Peyer's patch (tissue), 4 donors: ENCODE measurements at regions not wholly inside any gene's neighbourhood (a gene's known extent, or its start where the extent isn't known, plus 50 kb on each side); places are given as distances from the start of the nearest gene placed in this dataset.
"Not testable (repeated sequence)": the region's sequence is repeated elsewhere in the genome, so short reads cannot be mapped to it uniquely, and the experiment has no call there.

Experiments used
- DNase-seq, 3 donors: peaks; one replicate each; pipeline ENCODE4 v3.0.0-alpha.2; 2017 to 2019
- H3K27ac ChIP-seq, 4 donors: fragments of 200-600 bp; sonication (generic); one replicate each; pipeline ENCODE4 v1.5.1; 2016 to 2019
- H3K27me3 ChIP-seq, 2 donors: fragments of 200-600 bp; sonication (generic); one replicate each; pipeline ENCODE4 v1.5.1; 2019
- H3K36me3 ChIP-seq, 3 donors: fragments of 200-600 bp; sonication (generic); one replicate each; pipeline ENCODE4 v1.5.1; 2016 to 2019
- H3K4me1 ChIP-seq, 4 donors: fragments of 200-600 bp; sonication (generic); one replicate each; pipeline ENCODE4 v1.5.1; 2016 to 2019
- H3K4me3 ChIP-seq, 4 donors: fragments of 200-600 bp; sonication (generic); 1 replicate in 3 of 4; 2 replicates in 1 of 4; pipeline ENCODE4 v1.5.1; 2016 to 2019; ENCODE audit warnings: mild to moderate bottlenecking in 1 of 4
- H3K9me3 ChIP-seq, 4 donors: fragments of 200-600 bp; sonication (generic); one replicate each; pipeline ENCODE4 v1.5.1; 2016 to 2019; ENCODE audit warnings: mild to moderate bottlenecking in 1 of 4
- POLR2A ChIP-seq, 2 donors: fragments of 450-650 bp; IDR thresholded peaks; one replicate each; pipeline ENCODE4 v1.5.1; 2017; ENCODE audit warnings: antibody characterized with exemption in 2 of 2, mild to moderate bottlenecking in 2 of 2, moderate library complexity in 2 of 2
- TF ChIP-seq, protein P1 (sequence below), 6 experiments: fragments of 450-650 bp in 4 of 6; fragments of 200-600 bp in 2 of 6; sonication (generic) in 1 of 6; IDR thresholded peaks; one replicate each; pipeline ENCODE4 v1.5.1; 2017 to 2019; ENCODE audit warnings: antibody characterized with exemption in 6 of 6, mild to moderate bottlenecking in 3 of 6, moderate library complexity in 1 of 6

DNA sequence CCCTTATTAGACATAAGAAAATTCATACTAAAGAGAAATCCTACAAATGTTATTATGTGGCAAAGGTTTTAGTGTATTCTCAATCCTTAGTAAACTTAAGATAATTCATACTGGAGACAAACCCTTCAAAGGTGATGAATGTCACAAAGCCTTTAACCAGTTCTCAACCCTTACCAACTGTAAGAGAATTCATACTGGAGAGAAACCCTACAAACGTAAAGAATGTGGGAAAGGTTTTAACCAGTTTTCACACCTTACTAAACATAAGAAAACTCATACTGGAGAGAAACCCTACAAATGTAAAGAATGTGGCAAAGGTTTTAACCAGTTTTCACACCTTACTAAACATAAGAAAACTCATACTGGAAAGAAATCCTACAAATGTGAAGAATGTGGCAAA is 93.2 kb downstream of the ZNF680 start:
- no peak for DNase-seq
- no peaks in the 10 kb centered on the region for H3K36me3 ChIP-seq
- no peaks in the 10 kb centered on the region for H3K4me1 ChIP-seq
- TF ChIP-seq, protein P1, sequence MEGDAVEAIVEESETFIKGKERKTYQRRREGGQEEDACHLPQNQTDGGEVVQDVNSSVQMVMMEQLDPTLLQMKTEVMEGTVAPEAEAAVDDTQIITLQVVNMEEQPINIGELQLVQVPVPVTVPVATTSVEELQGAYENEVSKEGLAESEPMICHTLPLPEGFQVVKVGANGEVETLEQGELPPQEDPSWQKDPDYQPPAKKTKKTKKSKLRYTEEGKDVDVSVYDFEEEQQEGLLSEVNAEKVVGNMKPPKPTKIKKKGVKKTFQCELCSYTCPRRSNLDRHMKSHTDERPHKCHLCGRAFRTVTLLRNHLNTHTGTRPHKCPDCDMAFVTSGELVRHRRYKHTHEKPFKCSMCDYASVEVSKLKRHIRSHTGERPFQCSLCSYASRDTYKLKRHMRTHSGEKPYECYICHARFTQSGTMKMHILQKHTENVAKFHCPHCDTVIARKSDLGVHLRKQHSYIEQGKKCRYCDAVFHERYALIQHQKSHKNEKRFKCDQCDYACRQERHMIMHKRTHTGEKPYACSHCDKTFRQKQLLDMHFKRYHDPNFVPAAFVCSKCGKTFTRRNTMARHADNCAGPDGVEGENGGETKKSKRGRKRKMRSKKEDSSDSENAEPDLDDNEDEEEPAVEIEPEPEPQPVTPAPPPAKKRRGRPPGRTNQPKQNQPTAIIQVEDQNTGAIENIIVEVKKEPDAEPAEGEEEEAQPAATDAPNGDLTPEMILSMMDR (IDR thresholded peaks at IDR 0.05) = no peak
- no peaks in the 10 kb centered on the region for H3K27me3 ChIP-seq
- no peak overlapping the region for H3K27ac ChIP-seq
- peaks cover 0 to 4% (median 0%) of the 10 kb centered on the region in 4 donors for H3K9me3 ChIP-seq
- no peak overlapping the region for H3K4me3 ChIP-seq

DNA sequence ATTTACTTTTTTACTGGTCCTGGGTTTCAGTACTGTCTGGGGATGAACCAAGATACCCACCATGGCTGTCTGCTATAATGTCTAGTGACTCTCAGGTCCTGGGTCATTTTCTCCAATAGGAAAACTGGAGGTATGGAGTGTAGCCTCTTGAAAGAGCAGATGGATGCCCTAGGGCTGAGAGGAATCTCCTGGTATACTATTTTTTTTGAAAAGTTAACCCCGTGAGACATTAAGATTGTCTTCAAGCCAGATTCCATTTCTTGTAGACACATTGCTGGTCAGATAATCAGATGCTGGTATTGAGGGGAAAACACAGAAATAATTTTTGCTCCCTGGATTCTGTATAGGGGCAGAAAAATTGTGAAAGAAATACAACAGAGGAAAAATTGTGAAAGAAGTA is 97.3 kb downstream of the ZNF680 start:
- no peak for DNase-seq
- TF ChIP-seq POLR2A (IDR thresholded peaks at IDR 0.05) = no peak
- TF ChIP-seq, protein P1 (IDR thresholded peaks at IDR 0.05) = no peak
- no peak overlapping the region for H3K4me3 ChIP-seq
- no peaks in the 10 kb centered on the region for H3K27me3 ChIP-seq
- H3K36me3 ChIP-seq = no peaks in the 10 kb centered on the region
- H3K9me3 ChIP-seq = peaks cover 0 to 1% (median 0%) of the 10 kb centered on the region in 4 donors
- H3K4me1 ChIP-seq = no peaks in the 10 kb centered on the region
- H3K27ac ChIP-seq = no peak overlapping the region

DNA sequence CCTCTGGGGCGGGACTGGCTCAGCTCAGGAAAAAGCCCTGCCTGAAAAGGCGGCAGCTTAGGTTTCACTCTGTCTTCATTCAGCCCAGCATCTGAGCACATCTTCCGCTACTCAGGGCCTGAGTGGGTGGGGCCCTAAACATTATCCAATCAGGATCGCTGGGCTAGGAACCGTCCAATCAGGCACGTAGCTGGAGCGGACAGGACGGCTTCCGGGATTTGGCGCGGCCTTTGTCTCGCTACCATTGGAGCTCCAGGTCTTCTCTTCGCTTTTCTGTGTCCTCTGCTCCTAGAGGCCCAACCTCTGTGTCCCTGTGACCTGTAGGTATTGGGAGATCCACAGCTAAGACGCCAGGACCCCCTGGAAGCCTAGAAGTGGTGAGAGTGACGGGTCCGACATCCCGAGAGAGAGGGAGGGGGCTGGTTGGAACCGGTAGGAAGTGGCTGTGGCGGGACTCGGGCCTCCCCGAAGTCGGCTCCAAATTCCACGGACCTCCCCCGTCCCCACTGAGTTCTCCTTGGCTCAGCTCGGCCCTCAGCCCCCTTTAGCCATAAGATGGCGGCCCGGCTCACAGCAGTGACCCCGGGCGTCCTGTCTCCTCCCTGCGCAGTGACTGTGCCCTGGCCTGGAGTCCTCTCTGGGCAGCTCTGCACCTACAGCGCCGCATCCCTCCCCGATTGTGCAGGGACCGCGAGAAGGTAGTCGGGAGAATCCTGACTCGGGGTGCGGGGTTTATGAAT is 99.1 kb downstream of the ZNF680 start:
- H3K36me3 ChIP-seq = no peaks in the 10 kb centered on the region
- H3K9me3 ChIP-seq = no peaks in the 10 kb centered on the region
- no peaks in the 10 kb centered on the region for H3K4me1 ChIP-seq
- peak in 2 of 3 donors; percentile 23 to 50 for DNase-seq
- no peak overlapping the region for H3K27ac ChIP-seq
- no peaks in the 10 kb centered on the region for H3K27me3 ChIP-seq
- TF ChIP-seq POLR2A (IDR thresholded peaks at IDR 0.05) = no peak
- TF ChIP-seq, protein P1 (IDR thresholded peaks at IDR 0.05) = no peak
- peak overlapping the region in 3 of 4 donors; percentile 17 to 38 (median 26) for H3K4me3 ChIP-seq

DNA sequence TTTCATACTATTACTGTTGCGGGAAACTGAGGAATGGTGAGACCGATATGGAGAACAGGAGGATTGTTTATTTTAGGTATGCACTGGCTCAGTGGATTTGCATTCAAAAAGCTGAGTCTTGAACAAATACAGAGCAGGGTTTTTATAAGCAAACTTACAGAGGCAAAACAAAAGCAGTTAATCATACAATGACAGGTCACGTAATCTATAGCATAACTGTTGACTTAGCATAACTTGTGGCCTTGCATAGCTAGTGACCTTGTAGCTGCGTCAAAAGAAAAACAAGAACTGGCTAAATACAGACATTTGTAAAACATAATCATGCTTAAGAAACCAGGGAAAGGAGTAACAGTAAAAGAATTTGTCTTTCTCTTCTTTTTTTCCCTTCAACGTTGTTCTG is 103.0 kb downstream of the ZNF680 start:
- H3K4me3 ChIP-seq, H3K4me1 ChIP-seq, H3K36me3 ChIP-seq, H3K9me3 ChIP-seq, H3K27ac ChIP-seq, H3K27me3 ChIP-seq, DNase-seq: not testable (repeated sequence)

DNA sequence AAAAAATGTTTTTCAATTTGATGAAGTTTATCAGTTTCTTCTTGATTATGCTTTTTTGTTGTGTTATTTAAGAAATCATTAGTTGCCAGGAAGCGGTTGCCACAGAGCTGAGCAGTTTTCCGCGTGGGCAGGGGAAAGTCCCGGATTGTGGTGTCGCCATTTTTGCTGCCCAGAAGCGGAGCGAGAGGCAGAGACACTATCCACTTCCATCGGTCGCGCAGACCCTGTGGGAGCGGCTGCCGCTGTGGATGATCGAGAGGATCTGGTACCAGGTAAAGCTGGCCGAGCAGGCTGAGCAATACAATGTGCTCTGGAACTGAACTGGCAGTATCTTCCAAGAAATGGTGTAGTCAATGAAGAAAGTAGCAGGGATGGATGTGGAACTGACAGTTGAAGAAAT is 119.8 kb downstream of the ZNF736 start:
- Histone ChIP-seq H3K4me3 (no peak overlapping the region), H3K27me3 (no peaks in the 10 kb centered on the region), H3K9me3 (peaks cover 0 to 9% (median 4%) of the 10 kb centered on the region in 4 donors), H3K4me1 (no peaks in the 10 kb centered on the region), H3K27ac (no peak overlapping the region), H3K36me3 (no peaks in the 10 kb centered on the region)
- TF ChIP-seq, protein P1 (IDR thresholded peaks at IDR 0.05) = no peak
- no peak for TF ChIP-seq POLR2A (IDR thresholded peaks at IDR 0.05)
- no peak for DNase-seq

DNA sequence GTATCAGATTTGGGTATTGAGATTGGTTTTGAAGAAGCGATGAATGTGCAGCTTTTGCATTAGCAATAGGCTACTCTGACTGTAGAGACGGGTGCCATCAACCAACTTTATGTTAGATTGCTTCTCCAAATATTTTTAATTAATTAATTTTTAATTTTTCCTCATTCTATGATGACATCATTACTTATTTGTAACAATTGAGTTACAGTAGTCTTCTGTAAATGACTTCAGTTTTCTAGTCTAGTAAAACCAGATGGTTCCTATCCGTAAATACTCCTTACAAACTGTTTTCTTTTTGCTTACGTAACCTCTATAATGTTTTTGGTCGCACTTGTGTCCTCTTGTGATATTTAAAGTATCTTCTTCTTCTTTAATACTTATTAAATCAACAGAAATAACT is 118.1 kb downstream of the ZNF736 start:
- no peak overlapping the region for H3K27ac ChIP-seq
- H3K36me3 ChIP-seq = no peaks in the 10 kb centered on the region
- DNase-seq = no peak
- no peaks in the 10 kb centered on the region for H3K4me1 ChIP-seq
- peaks cover 0 to 11% (median 5%) of the 10 kb centered on the region in 4 donors for H3K9me3 ChIP-seq
- TF ChIP-seq, protein P1 (IDR thresholded peaks at IDR 0.05) = no peak
- TF ChIP-seq POLR2A (IDR thresholded peaks at IDR 0.05) = no peak
- H3K4me3 ChIP-seq = no peak overlapping the region
- no peaks in the 10 kb centered on the region for H3K27me3 ChIP-seq
